Ovary (tissue), 7 donors: ENCODE measurements at regions not wholly inside any gene's neighbourhood (a gene's known extent, or its start where the extent isn't known, plus 50 kb on each side); places are given as distances from the start of the nearest gene placed in this dataset.

ENCODE experiments used
- DNase-seq, 5 donors: peaks; one replicate each; pipeline ENCODE4 v3.0.0-alpha.2; 2019 to 2020
- H3K27ac ChIP-seq, 2 donors: fragments of 200-600 bp; one replicate each; pipeline versions ENCODE4 v1.5.1 to v1.8.0; 2019 to 2022
- H3K27me3 ChIP-seq: fragments of 200-600 bp; one replicate; pipeline ENCODE4 v1.8.0; 2022
- H3K36me3 ChIP-seq: fragments of 200-600 bp; sonication (generic); one replicate; pipeline ENCODE4 v1.5.1; 2019
- H3K4me1 ChIP-seq: one replicate; pipeline ENCODE4 v1.8.1; 2013; ENCODE audit warnings: mild to moderate bottlenecking, moderate library complexity; ENCODE audit not compliant: insufficient read depth
- H3K4me3 ChIP-seq: fragments of 200-600 bp; sonication (generic); one replicate; pipeline ENCODE4 v1.5.1; 2017
- H3K9me3 ChIP-seq, 2 donors: fragments of 200-600 bp in 1 of 2; sonication (generic) in 1 of 2; one replicate each; pipeline versions ENCODE4 v1.5.1 to v1.8.1; 2013 to 2019; ENCODE audit warnings: mild to moderate bottlenecking in 1 of 2, moderate library complexity in 1 of 2
- EP300 ChIP-seq: sonication (generic); formaldehyde crosslinking; IDR thresholded peaks from one replicate; pipeline ENCODE4 v1.6.1; 2017; ENCODE audit warnings: antibody characterized with exemption
- POLR2A ChIP-seq: fragments of 450-650 bp; IDR thresholded peaks from one replicate; pipeline ENCODE4 v1.6.1; 2017; ENCODE audit warnings: antibody characterized with exemption, mild to moderate bottlenecking, moderate library complexity
- WGBS, 3 donors: extraction: QIAGEN DNeasy Blood & Tissue Kit in 1 of 3; methylation state at CpG; one replicate each; pipeline versions ENCODE4 v1.1.5 to v1.1.7; 2013 to 2017; 5-methylcytosine and 5-hydroxymethylcytosine counted together
- intact Hi-C, 4 donors: fragments of 100-400 bp; cut with DNase I; formaldehyde crosslinking; loops; one replicate each; pipeline versions ENCODE4 v1.11.0 to v1.15.1; 2022 to 2023
- TF ChIP-seq, protein P1 (sequence below), 3 donors: fragments of 450-650 bp in 2 of 3; fragments of 200-600 bp in 1 of 3; IDR thresholded peaks; one replicate each; pipeline versions ENCODE4 v1.5.1 to v1.8.0; 2016 to 2022; ENCODE audit warnings: antibody characterized with exemption in 3 of 3, mild to moderate bottlenecking in 1 of 3
- donor health status: DM: no; HTN: no; CAD: no; lungs with moderate emphysema.
- donor health status: DM: no; HTN: no; CAD: no.
- donor health status: Bipolar disorder and iron deficiency.
- donor health status: DM: no; HTN: no; CAD: no.
- donor health status: DM: yes; HTN: yes; CAD: no.

DNA sequence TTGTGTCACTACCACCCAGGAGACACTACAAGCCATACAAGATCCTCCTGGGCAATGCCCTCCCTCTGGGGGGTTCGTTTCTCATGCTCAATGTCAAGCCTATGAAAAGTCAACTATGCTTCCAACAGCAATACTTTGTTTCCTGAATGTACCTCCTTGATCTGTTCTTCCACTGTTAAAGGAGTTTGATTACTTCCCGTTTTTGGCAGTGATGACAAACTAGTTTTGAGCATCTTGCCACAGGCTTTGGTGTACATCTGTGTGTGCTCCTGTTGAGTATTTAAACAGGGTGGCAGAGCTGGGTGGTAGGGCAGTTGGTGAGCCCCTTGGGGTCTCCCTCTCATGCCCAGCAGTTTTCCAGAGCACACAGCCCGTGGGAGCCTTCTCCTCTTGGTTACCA is 81.4 kb downstream of the IL12A start:
- intact Hi-C loops = no loop called here
- no peak for DNase-seq
- Histone ChIP-seq H3K27ac (no peak overlapping the region), H3K27me3 (no peaks in the 10 kb centered on the region), H3K4me3 (no peak overlapping the region), H3K36me3 (no peaks in the 10 kb centered on the region), H3K4me1 (no peaks in the 10 kb centered on the region), H3K9me3 (no peaks in the 10 kb centered on the region)
- WGBS, 3 donors = 46 to 55% (median 47%) methylated on average over 3 of the region's 3 CpGs
- TF ChIP-seq EP300 = no peak
- no peak for TF ChIP-seq POLR2A
- TF ChIP-seq, protein P1, sequence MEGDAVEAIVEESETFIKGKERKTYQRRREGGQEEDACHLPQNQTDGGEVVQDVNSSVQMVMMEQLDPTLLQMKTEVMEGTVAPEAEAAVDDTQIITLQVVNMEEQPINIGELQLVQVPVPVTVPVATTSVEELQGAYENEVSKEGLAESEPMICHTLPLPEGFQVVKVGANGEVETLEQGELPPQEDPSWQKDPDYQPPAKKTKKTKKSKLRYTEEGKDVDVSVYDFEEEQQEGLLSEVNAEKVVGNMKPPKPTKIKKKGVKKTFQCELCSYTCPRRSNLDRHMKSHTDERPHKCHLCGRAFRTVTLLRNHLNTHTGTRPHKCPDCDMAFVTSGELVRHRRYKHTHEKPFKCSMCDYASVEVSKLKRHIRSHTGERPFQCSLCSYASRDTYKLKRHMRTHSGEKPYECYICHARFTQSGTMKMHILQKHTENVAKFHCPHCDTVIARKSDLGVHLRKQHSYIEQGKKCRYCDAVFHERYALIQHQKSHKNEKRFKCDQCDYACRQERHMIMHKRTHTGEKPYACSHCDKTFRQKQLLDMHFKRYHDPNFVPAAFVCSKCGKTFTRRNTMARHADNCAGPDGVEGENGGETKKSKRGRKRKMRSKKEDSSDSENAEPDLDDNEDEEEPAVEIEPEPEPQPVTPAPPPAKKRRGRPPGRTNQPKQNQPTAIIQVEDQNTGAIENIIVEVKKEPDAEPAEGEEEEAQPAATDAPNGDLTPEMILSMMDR (IDR thresholded peaks at IDR 0.05) = no peak

DNA sequence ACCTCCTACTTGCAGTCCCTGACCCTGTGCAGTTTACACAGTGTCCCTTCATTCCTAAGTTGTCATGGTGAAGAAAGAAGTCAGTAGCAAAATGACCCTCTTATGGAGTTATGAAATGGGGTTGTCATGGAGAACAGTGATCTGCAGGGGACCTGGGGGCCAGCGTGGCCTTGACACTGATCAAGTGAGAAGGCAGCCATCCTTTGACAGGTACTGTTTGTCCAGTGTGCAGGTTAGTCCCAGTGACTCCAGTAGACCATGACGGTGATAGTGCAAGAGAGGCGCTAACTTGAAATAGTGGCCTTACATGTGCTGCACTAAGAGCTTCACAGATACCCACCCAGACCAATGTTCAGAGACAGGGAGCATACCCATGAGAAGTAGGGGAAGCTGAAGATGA is 87.9 kb downstream of the IL12A start:
- Histone ChIP-seq H3K36me3 (no peaks in the 10 kb centered on the region), H3K9me3 (no peaks in the 10 kb centered on the region), H3K4me1 (no peaks in the 10 kb centered on the region), H3K27me3 (no peaks in the 10 kb centered on the region), H3K27ac (no peak overlapping the region), H3K4me3 (no peak overlapping the region)
- intact Hi-C loops = no loop called here
- DNase-seq = no peak
- TF ChIP-seq POLR2A (no peak), EP300 (no peak)
- TF ChIP-seq, protein P1 (IDR thresholded peaks at IDR 0.05) = no peak
- WGBS, 3 donors = 90 to 98% (median 93%) methylated on average over 3 of the region's 3 CpGs

DNA sequence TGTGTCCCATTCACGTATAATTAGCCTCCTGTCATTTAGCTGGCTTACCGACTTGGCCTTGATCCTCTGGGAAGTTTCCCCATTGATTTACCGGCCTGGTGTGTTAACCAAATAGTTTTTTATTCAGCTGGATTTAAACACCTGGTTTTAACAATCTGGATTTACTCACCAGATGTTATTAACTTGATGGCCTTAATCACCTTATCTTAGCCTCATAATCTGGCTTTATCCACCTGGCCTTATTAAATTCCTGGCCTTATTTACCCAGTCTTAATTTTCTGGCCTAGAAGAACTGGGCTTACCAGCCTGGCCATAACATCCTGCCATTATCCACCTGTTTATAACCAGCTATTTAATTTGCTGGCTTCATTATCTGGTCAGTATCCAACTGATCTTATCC is 89.9 kb downstream of the IL12A start:
- Histone ChIP-seq H3K36me3 (no peaks in the 10 kb centered on the region), H3K4me1 (no peaks in the 10 kb centered on the region), H3K27me3 (no peaks in the 10 kb centered on the region), H3K9me3 (no peaks in the 10 kb centered on the region), H3K27ac (no peak overlapping the region), H3K4me3 (no peak overlapping the region)
- TF ChIP-seq EP300 (no peak), POLR2A (no peak)
- TF ChIP-seq, protein P1 (IDR thresholded peaks at IDR 0.05) = no peak
- DNase-seq = no peak
- intact Hi-C loops = no loop called here
- 68 to 77% (median 71%) methylated on average over 3 of the region's 3 CpGs for WGBS, 3 donors

DNA sequence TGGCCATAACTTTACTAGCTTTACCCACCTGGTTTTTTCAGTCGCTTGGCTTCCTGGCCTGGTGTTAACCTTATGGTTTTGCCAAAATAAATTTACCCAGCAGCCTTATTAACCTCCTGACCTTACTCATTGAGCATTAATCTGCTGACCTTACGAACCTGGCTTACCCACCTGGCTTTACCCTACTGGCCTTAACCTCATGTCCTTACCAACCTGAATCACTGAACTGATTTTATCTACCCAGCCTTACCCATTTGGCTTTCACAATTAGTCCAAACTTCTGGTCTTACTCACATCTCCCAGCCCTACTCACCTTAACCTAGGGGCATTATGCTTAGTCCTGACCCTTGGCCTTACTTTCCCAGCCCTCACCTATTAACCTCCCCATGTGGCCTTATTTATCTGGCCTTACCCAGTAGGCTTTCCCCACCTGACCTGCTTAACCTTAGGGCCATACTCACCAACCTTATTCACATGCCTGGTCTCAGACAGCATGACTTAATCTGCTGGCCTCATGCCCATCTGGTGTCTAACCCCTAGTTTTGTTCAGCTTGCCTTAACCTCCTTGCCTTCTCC is 93.4 kb downstream of the IL12A start:
- no peaks in the 10 kb centered on the region for H3K4me1 ChIP-seq
- H3K9me3 ChIP-seq = no peaks in the 10 kb centered on the region
- no peak for DNase-seq
- no peak overlapping the region for H3K27ac ChIP-seq
- 85 to 93% (median 90%) methylated on average over 2 of the region's 2 CpGs for WGBS, 3 donors
- H3K4me3 ChIP-seq = no peak overlapping the region
- TF ChIP-seq EP300 = no peak
- TF ChIP-seq POLR2A = no peak
- TF ChIP-seq, protein P1 (IDR thresholded peaks at IDR 0.05) = no peak
- H3K27me3 ChIP-seq = no peaks in the 10 kb centered on the region
- no peaks in the 10 kb centered on the region for H3K36me3 ChIP-seq
- intact Hi-C loops = no loop called here
